ENCODE measurements at regions not wholly inside any gene's neighbourhood (a gene's known extent, or its start where the extent isn't known, plus 50 kb on each side); places are given as distances from the start of the nearest gene placed in this dataset.

GRCh38 chr12:105451798-105452197, 121.3 kb downstream of the C12orf75 start:
- Histone ChIP-seq H3K4me3 (ENCODE audit: low read length) (no peak overlapping the region), H3K4me1 (ENCODE audit: control insufficient read depth, insufficient read depth, low read length) (no peaks in the 10 kb centered on the region), H3K9me3 (ENCODE audit: control insufficient read depth, insufficient read depth, low read length) (no peaks in the 10 kb centered on the region), H3K36me3 (ENCODE audit: control insufficient read depth, insufficient read depth, low read length) (no peaks in the 10 kb centered on the region), H3K27ac (ENCODE audit: low read length) (no peak overlapping the region), H3K27me3 (ENCODE audit: control insufficient read depth, insufficient read depth, low read length) (no peaks in the 10 kb centered on the region)
- DNase-seq (no peak), ATAC-seq (no peak)
- Mint-ChIP-seq H3K4me3 (no peak overlapping the region), H3K9me3 (no peaks in the 10 kb centered on the region), H3K27me3 (ENCODE audit: low read depth in 2 of 2) (peaks cover 6 to 11% of the 10 kb centered on the region in 2 donors), H3K36me3 (no peaks in the 10 kb centered on the region), H3K4me1 (no peaks in the 10 kb centered on the region), H3K27ac (no peak overlapping the region)
- intact Hi-C loops (cut with micrococcal nuclease): no loop called here
- TF ChIP-seq, protein P1, sequence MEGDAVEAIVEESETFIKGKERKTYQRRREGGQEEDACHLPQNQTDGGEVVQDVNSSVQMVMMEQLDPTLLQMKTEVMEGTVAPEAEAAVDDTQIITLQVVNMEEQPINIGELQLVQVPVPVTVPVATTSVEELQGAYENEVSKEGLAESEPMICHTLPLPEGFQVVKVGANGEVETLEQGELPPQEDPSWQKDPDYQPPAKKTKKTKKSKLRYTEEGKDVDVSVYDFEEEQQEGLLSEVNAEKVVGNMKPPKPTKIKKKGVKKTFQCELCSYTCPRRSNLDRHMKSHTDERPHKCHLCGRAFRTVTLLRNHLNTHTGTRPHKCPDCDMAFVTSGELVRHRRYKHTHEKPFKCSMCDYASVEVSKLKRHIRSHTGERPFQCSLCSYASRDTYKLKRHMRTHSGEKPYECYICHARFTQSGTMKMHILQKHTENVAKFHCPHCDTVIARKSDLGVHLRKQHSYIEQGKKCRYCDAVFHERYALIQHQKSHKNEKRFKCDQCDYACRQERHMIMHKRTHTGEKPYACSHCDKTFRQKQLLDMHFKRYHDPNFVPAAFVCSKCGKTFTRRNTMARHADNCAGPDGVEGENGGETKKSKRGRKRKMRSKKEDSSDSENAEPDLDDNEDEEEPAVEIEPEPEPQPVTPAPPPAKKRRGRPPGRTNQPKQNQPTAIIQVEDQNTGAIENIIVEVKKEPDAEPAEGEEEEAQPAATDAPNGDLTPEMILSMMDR (IDR thresholded peaks at IDR 0.05): no peak
- WGBS (ENCODE audit: insufficient coverage): 70% methylated on average over 4 of the region's 4 CpGs

GRCh38 chr12:105453316-105453715, 122.8 kb downstream of the C12orf75 start:
- H3K27ac Mint-ChIP-seq: no peak overlapping the region
- intact Hi-C loops (cut with micrococcal nuclease): no loop called here

DNA sequence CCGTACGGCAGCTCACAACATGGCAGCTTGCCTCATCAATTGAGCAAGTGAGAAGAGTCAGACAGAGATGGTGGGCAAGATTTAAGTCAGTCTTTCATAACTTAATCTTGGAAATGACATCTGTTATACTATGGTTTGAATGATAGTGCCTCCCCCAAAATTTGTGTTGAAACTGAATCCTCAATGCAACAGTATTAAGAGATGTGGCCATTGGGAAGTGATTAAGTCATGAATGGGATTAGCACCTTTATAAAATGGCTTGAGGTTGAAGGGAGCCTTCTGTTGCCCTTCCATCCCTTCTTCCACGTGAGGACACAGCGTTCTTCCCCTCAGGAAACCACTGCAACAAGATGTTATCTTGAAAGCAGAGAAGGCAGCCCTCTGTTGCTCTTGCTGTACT, 124.2 kb downstream of the C12orf75 start:
- no peak overlapping the region for H3K4me3 Mint-ChIP-seq
- no peaks in the 10 kb centered on the region for H3K4me1 Mint-ChIP-seq
- 95% methylated on average over 2 of the region's 4 CpGs for WGBS (ENCODE audit: insufficient coverage)

More at GRCh38 chr12:105453316-105453715, 122.8 kb downstream of the C12orf75 start:
- no peaks in the 10 kb centered on the region for H3K9me3 Mint-ChIP-seq
- ATAC-seq (no peak), DNase-seq (no peak)
- no peaks in the 10 kb centered on the region for H3K4me1 Mint-ChIP-seq
- H3K36me3 Mint-ChIP-seq: no peaks in the 10 kb centered on the region
- Histone ChIP-seq H3K4me3 (ENCODE audit: low read length) (no peak overlapping the region), H3K9me3 (ENCODE audit: control insufficient read depth, insufficient read depth, low read length) (no peaks in the 10 kb centered on the region), H3K4me1 (ENCODE audit: control insufficient read depth, insufficient read depth, low read length) (no peaks in the 10 kb centered on the region), H3K36me3 (ENCODE audit: control insufficient read depth, insufficient read depth, low read length) (no peaks in the 10 kb centered on the region), H3K27ac (ENCODE audit: low read length) (no peak overlapping the region), H3K27me3 (ENCODE audit: control insufficient read depth, insufficient read depth, low read length) (no peaks in the 10 kb centered on the region)
- 93% methylated on average over 1 of the region's 1 CpG for WGBS (ENCODE audit: insufficient coverage)
- peaks cover 4 to 8% of the 10 kb centered on the region in 2 donors for H3K27me3 Mint-ChIP-seq (ENCODE audit: low read depth in 2 of 2)
- TF ChIP-seq, protein P1 (IDR thresholded peaks at IDR 0.05): no peak
- H3K4me3 Mint-ChIP-seq: no peak overlapping the region

DNA sequence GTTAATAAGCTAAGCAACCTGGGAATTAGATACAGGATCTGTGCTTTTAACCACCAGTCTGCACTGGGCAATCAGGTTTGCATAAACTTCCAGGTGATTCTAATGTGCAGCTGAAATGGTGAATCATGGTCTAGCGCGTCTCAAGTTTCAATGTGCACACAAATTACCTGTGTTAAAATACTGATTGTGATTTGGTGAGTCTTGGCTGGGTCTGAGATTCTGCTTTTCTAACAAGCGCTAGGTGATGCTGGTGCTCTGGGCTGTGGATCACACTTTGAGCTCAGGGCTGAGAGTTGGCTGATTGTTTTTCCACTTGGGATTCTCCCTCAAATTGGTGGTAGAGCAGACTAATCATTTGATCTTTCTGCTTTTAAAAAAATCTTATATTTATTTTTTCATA, 124.8 kb downstream of the C12orf75 start:
- TF ChIP-seq, protein P1 (IDR thresholded peaks at IDR 0.05): no peak
- Histone ChIP-seq H3K4me3 (ENCODE audit: low read length) (no peak overlapping the region), H3K36me3 (ENCODE audit: control insufficient read depth, insufficient read depth, low read length) (no peaks in the 10 kb centered on the region), H3K4me1 (ENCODE audit: control insufficient read depth, insufficient read depth, low read length) (no peaks in the 10 kb centered on the region), H3K27me3 (ENCODE audit: control insufficient read depth, insufficient read depth, low read length) (no peaks in the 10 kb centered on the region), H3K27ac (ENCODE audit: low read length) (no peak overlapping the region), H3K9me3 (ENCODE audit: control insufficient read depth, insufficient read depth, low read length) (no peaks in the 10 kb centered on the region)
- WGBS (ENCODE audit: insufficient coverage): 93% methylated on average over 3 of the region's 3 CpGs
- no peak for DNase-seq
- H3K4me3 Mint-ChIP-seq: no peak overlapping the region
- H3K36me3 Mint-ChIP-seq: no peaks in the 10 kb centered on the region
- no peak overlapping the region for H3K27ac Mint-ChIP-seq
- H3K27me3 Mint-ChIP-seq (ENCODE audit: low read depth in 2 of 2): peaks cover 4 to 10% of the 10 kb centered on the region in 2 donors
- intact Hi-C loops (cut with micrococcal nuclease): no loop called here
- no peaks in the 10 kb centered on the region for H3K4me1 Mint-ChIP-seq
- no peak for ATAC-seq
- no peaks in the 10 kb centered on the region for H3K9me3 Mint-ChIP-seq

More for the DNA sequence above, 124.2 kb downstream of the C12orf75 start:
- DNase-seq (no peak), ATAC-seq (peak in 1 of 3 donors; percentile 32)
- peaks cover 4 to 10% of the 10 kb centered on the region in 2 donors for H3K27me3 Mint-ChIP-seq (ENCODE audit: low read depth in 2 of 2)
- no peaks in the 10 kb centered on the region for H3K9me3 Mint-ChIP-seq
- intact Hi-C loops (cut with micrococcal nuclease): no loop called here
- no peaks in the 10 kb centered on the region for H3K36me3 ChIP-seq (ENCODE audit: control insufficient read depth, insufficient read depth, low read length)
- TF ChIP-seq, protein P1 (IDR thresholded peaks at IDR 0.05): no peak
- H3K27ac ChIP-seq (ENCODE audit: low read length): no peak overlapping the region
- H3K27ac Mint-ChIP-seq: no peak overlapping the region
- H3K4me3 ChIP-seq (ENCODE audit: low read length): no peak overlapping the region
- H3K27me3 ChIP-seq (ENCODE audit: control insufficient read depth, insufficient read depth, low read length): no peaks in the 10 kb centered on the region
- H3K9me3 ChIP-seq (ENCODE audit: control insufficient read depth, insufficient read depth, low read length): no peaks in the 10 kb centered on the region
- no peaks in the 10 kb centered on the region for H3K36me3 Mint-ChIP-seq
- H3K4me1 ChIP-seq (ENCODE audit: control insufficient read depth, insufficient read depth, low read length): no peaks in the 10 kb centered on the region

Data from natural killer cell (primary cell).